ENCODE measurements at regions not wholly inside any gene's neighbourhood (a gene's known extent, or its start where the extent isn't known, plus 50 kb on each side); places are given as distances from the start of the nearest gene placed in this dataset.

DNA sequence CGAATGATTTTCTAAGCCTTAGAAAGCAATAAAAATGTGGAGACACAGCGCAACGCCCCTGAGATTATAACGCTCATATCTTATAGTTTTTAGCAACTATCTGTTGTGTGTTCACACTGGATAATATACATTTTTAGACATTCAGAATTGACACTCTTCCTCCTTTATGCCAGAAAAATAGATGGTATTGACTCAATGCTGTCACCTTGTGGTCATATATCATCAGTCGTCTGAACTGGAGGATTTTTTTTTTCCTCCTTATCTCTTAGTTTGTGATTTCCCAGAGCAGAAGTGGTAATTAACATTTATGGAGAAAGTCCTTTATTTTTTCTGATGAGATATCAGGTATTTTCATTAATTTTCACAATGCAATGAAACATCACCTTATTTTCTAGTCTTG is 759.6 kb downstream of the RAB28 start:
- DNase-seq (ENCODE audit: extremely low read depth, low read depth): no peak

GRCh38 chr4:12723849-12724447 is 760.2 kb downstream of the RAB28 start:
- no peak for DNase-seq (ENCODE audit: extremely low read depth, low read depth)

DNA sequence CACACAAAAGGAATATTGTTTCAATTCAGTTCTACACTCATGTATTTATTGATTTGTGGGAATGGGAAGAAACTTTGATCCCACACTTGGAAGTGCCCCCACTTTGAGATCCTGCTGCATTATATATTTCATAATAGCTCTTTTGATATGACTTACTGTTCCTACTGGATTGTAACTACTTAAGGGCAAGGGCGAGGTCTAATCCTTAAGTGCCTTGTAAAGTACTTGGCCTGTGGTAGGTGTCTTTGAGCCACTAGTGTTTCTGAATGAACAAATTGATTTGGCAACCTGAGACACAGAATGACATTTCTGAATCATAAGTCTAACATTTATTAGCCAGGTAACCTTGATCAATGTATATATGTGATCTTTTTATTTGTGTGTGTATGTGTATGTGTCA is 767.2 kb downstream of the RAB28 start:
- no peak for DNase-seq (ENCODE audit: extremely low read depth, low read depth)

- no peak for DNase-seq (ENCODE audit: extremely low read depth, low read depth)
Observed at GRCh38 chr4:12712648-12713339, 771.3 kb downstream of the RAB28 start.

DNA sequence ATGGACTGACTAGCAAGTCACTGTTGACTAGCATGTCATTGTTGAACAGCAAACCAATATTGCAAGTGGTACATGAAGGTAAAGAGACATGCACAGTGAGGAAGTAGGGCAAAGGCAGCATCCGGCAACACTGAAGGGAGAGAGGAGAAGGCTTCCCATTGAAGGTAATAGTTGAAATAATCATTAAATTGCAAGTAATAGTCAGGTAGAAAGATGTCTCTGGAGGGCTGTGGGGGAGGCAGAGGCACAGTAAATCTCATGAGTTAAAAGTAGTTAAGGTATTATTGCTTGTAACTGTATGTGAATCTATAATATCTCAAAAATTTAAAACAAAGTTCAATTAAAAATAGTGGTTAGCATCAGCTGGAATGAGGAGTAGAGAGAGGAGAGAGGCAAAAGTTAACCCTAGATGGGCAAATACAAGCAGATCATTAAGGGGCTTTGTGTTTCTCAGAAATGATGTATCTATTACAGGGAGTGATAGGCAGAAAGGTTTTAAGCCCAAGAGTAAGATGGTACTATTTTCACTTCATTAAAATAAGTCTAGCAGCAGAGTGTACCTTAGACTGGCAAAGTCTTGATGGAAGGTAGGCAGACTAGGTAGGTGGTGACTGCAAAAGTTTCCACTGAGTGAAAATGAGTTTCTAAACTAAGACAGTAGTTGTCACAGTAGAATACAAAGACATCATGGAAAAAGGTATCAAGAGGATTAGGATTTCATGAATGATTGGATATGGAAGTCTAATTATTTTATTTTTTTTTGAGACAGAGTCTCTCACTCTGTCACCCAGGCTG is 776.6 kb downstream of the RAB28 start:
- DNase-seq (ENCODE audit: extremely low read depth, low read depth): no peak

- DNase-seq (ENCODE audit: extremely low read depth, low read depth): no peak
Observed at GRCh38 chr4:12703036-12703435, 781.1 kb downstream of the RAB28 start.

DNA sequence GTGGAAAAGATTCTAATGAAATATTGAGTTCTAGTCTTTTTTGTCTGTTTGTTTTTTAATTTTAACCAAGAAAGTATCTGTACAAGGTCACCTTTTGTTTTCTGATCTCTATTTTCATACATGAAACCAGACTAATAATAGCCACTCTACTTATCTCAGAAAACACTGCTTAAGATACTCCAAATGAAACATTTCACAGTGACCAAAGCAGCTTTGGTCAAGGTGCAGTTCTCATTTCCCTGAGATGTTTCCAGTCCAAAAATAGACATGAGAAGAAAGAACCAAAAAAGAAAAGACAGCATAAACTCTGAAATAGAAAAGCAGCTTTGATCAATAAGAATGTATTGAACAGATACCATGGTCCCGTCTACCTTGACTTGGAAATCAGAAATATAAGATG is 782.8 kb downstream of the RAB28 start:
- no peak for DNase-seq (ENCODE audit: extremely low read depth, low read depth)

GRCh38 chr4:12697970-12698369 is 786.2 kb downstream of the RAB28 start:
- DNase-seq (ENCODE audit: extremely low read depth, low read depth): no peak

DNA sequence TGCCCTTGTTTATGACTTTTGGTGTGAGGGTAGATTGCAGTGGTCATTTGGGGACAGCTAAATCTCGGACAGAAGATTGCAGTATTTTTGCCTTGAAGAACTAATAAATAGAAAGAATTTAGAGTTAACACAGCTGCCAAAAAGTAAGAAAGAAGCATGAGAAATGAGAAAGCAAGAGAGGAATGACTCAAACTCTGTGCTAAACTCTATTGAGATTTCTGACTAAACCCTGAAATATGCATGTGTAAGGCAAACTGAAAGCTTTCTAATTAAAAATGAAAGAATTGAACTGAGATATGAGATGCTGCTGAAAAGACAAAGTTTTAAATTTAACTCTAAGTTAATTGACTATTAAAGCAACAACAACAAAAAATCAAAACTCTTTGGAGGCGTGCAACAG is 791.3 kb downstream of the RAB28 start:
- no peak for DNase-seq (ENCODE audit: extremely low read depth, low read depth)

- DNase-seq (ENCODE audit: extremely low read depth, low read depth): no peak
Observed at GRCh38 chr4:12691168-12691567, 793.0 kb downstream of the RAB28 start.

DNA sequence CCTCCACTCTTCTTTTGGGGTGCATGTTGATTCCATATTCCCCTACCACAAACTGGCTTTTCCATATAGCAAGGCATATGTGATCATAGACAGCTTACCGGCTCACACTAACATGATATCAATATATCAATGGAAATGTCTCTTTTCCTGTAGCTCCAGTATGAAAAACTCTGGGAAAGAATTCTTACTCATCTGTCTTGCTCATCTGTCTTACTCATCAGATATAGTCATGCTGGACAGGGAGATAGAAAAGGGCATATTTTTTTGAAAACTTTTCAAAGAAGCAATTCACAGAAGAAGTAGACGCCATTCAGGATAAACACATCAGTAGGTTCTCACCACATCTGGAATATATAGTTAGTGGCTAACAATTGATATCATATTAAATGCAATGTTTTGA is 794.7 kb downstream of the RAB28 start:
- DNase-seq (ENCODE audit: extremely low read depth, low read depth): no peak

GRCh38 chr4:12679217-12679616 is 804.9 kb downstream of the RAB28 start:
- DNase-seq (ENCODE audit: extremely low read depth, low read depth): no peak

GRCh38 chr4:12674184-12674583 is 810.0 kb downstream of the RAB28 start:
- DNase-seq (ENCODE audit: extremely low read depth, low read depth): no peak

DNA sequence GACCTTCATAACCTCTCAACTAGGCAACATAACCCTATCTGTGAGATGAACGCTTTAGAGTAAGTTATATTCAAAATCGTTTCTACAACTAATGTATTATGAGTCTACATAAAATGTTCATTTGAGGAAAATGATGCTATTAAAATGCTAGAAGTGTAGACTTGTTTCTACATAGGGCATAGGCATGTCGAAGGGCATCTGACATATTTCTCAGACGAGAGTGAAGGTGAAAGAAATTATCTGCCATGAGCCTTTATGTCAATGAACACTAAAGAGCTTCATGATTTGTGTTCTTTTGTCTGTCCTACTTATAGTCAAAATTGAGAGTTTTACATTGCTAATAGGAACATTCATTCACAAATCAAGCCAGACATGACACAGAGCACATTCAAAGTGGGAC is 811.8 kb downstream of the RAB28 start:
- no peak for DNase-seq (ENCODE audit: extremely low read depth, low read depth)

- DNase-seq (ENCODE audit: extremely low read depth, low read depth): no peak
Observed at GRCh38 chr4:12658146-12658545, 826.0 kb downstream of the RAB28 start.

GRCh38 chr4:12651876-12652275 is 832.3 kb downstream of the RAB28 start:
- DNase-seq (ENCODE audit: extremely low read depth, low read depth): no peak

GRCh38 chr4:12645732-12646131 is 838.4 kb downstream of the RAB28 start:
- no peak for DNase-seq (ENCODE audit: extremely low read depth, low read depth)

DNA sequence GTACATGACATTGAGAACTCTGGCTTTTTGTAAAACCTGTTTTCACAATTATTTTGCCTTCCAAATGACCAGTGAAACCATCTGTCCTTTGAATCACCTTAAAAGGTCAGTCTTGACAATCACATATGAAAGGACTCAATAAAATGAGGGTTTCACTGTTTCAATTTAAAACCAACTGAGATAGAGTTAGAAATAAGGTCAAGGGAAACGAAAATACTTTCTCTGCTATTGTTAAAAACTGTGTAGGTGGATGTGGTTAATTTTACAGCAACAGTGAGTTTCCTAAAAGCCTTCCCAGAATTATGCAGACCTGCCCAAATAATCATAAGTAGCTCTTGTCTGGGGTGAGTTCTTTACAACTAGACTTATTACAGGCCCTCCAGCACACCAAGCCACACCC is 839.9 kb downstream of the RAB28 start:
- no peak for DNase-seq (ENCODE audit: extremely low read depth, low read depth)

DNA sequence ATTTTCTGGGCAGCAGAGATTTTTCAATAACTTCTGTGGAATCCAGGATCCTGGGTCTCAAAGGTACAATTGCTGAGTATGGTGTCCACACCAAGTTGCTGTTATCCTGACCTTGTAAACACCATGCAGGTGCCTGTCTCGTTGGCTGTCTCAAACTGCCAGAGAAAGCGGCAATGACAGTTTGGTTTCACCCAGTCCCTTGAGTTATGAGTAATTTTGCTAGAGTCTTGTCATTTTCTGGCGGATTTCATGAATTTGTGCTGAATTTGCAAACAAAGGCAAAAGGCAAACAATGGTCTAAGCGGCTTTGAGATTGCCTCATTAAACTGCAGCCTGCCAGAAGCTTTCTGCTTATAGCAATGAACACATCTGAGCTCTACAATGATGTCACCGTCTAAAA is 847.9 kb downstream of the RAB28 start:
- no peak for DNase-seq (ENCODE audit: extremely low read depth, low read depth)

- DNase-seq (ENCODE audit: extremely low read depth, low read depth): no peak
Observed at GRCh38 chr4:12635629-12636028, 848.5 kb downstream of the RAB28 start.

- peak; percentile 47 for DNase-seq (ENCODE audit: extremely low read depth, low read depth)
Observed at GRCh38 chr4:12633053-12633651, 851.0 kb downstream of the RAB28 start.

GRCh38 chr4:12615822-12616221 is 868.3 kb downstream of the RAB28 start:
- DNase-seq (ENCODE audit: extremely low read depth, low read depth): no peak
